ENCODE measurements at regions not wholly inside any gene's neighbourhood (a gene's known extent, or its start where the extent isn't known, plus 50 kb on each side); places are given as distances from the start of the nearest gene placed in this dataset.
A peak's percentile ranks its signal among the peaks of the same experiment; 100 is the strongest.

GRCh38 chr5:56303511-56303910 lies 70.4 kb upstream of the ANKRD55 start:
- TF ChIP-seq FOSL1 (tag; conservative IDR thresholded peaks at IDR 0.05) (no peak), CREB3 (tag; conservative IDR thresholded peaks at IDR 0.05; ENCODE audit: low read depth) (no peak), NFIC (IDR thresholded peaks at IDR 0.05) (no peak), PTBP1 (IDR thresholded peaks at IDR 0.05; ENCODE audit: low read depth, low read length) (no peak), FOXK2 (conservative IDR thresholded peaks at IDR 0.05 in 1 of 2, IDR thresholded peaks at IDR 0.05 in 1 of 2; ENCODE audit: low read depth in 2 of 2) (no peak), ZBTB7A (IDR thresholded peaks at IDR 0.05; ENCODE audit: borderline replicate concordance, control insufficient read depth, low read depth, low read length) (no peak), ZNF121 (CRISPR knock-in tag; conservative IDR thresholded peaks at IDR 0.05) (no peak), CEBPB (tag; IDR thresholded peaks at IDR 0.05) (no peak), ZZZ3 (IDR thresholded peaks at IDR 0.05) (no peak)
- TF ChIP-seq, protein P1, sequence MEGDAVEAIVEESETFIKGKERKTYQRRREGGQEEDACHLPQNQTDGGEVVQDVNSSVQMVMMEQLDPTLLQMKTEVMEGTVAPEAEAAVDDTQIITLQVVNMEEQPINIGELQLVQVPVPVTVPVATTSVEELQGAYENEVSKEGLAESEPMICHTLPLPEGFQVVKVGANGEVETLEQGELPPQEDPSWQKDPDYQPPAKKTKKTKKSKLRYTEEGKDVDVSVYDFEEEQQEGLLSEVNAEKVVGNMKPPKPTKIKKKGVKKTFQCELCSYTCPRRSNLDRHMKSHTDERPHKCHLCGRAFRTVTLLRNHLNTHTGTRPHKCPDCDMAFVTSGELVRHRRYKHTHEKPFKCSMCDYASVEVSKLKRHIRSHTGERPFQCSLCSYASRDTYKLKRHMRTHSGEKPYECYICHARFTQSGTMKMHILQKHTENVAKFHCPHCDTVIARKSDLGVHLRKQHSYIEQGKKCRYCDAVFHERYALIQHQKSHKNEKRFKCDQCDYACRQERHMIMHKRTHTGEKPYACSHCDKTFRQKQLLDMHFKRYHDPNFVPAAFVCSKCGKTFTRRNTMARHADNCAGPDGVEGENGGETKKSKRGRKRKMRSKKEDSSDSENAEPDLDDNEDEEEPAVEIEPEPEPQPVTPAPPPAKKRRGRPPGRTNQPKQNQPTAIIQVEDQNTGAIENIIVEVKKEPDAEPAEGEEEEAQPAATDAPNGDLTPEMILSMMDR (IDR thresholded peaks at IDR 0.05 in 2 of 3, conservative IDR thresholded peaks at IDR 0.05 in 1 of 3; ENCODE audit: insufficient read depth in 2 of 3, low read depth in 1 of 3, low read length in 3 of 3): peak; percentile 47 to 66 (median 55)
- TF ChIP-seq, protein P2, sequence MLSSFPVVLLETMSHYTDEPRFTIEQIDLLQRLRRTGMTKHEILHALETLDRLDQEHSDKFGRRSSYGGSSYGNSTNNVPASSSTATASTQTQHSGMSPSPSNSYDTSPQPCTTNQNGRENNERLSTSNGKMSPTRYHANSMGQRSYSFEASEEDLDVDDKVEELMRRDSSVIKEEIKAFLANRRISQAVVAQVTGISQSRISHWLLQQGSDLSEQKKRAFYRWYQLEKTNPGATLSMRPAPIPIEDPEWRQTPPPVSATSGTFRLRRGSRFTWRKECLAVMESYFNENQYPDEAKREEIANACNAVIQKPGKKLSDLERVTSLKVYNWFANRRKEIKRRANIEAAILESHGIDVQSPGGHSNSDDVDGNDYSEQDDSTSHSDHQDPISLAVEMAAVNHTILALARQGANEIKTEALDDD (IDR thresholded peaks at IDR 0.05): no peak

All from K562 (cell line).